ENCODE measurements at regions not wholly inside any gene's neighbourhood (a gene's known extent, or its start where the extent isn't known, plus 50 kb on each side); places are given as distances from the start of the nearest gene placed in this dataset.

- TF ChIP-seq EZH2 (IDR thresholded peaks at IDR 0.05; ENCODE audit: borderline replicate concordance, insufficient read depth, low read depth, low read length, poor library complexity, severe bottlenecking) (no peak), CTCF (IDR thresholded peaks at IDR 0.05) (no peak)
Measured at GRCh38 chr13:36582977-36583376, 90.8 kb upstream of the SERTM1 start.

Data from B cell (primary cell).